ENCODE measurements at regions not wholly inside any gene's neighbourhood (a gene's known extent, or its start where the extent isn't known, plus 50 kb on each side); places are given as distances from the start of the nearest gene placed in this dataset.

DNA sequence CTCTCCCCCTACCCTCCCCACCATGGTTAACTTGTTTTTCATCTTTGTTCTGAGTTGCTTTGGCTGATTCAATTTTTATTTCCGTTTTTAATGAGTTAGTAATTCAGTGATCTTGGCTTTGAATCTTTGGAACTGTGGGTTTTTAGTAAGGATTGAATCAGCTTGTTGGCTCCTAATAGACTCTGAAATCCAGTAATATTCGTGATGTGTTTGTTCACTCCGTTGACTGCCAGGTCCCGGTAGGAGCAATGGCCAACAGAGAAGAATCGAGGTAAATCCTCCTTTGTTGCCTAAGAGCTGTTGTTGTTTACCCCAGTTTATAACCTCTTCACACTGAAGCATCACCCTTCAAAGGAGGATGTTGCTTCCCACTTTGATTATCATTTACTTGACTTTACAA, 92.7 kb downstream of the PCSK1 start:
- no peak for DNase-seq

DNA sequence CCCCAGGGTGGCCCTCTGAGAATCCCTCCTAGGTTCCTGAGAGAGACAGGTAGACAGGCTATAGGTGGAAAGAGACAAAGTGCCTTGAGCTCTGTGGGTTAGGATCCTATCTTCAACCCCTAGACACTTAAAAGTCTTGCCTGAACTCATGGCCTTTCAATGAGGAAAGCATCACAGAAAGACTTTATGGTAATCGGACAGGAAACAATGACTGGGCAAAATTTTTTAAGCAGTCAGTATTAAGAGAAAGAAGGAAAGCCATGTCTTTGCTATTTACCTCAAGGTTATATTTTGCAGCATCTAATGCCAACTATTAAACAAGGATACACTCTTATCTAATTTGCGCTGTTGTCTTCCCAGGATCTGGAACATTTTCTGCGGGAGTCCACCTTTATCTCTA, 93.2 kb downstream of the PCSK1 start:
- no peak for DNase-seq

DNA sequence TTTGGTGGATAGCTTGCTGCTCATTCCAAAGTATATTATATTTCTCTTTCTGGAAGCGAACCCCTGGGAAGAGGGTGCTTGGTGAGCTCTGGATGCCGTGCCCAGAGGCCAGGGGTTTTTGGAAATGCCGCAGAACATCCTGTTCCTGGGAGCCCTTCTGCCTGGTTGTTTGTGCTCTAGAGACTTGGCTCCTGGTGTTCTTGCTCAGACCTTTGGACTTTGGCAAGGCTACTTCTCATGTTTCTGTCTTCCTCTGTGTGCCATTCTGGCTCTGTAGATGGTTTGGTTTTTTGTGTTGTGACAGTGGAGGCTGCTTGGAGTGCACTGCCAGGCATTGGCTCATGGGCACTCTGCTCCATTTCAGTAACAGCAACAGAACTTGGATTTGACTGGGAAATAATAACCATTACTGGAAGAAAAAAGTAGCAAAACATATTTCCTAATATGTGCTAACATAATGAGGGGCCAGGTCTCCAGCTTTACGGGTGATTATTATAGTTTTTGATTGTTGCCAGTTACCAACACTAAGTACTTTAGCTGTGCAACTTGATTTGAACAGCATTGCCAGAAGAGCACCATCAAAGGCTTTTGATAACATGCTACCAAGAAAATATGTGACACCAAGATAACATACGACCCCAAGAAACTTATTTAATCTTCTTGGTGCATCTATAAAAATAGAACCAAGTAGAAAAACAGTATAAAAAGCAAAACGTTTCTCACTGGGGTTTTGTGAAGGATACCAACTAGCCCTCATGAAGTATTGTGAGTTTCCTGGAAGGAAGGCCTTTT, 94.2 kb downstream of the PCSK1 start:
- DNase-seq = no peak

DNA sequence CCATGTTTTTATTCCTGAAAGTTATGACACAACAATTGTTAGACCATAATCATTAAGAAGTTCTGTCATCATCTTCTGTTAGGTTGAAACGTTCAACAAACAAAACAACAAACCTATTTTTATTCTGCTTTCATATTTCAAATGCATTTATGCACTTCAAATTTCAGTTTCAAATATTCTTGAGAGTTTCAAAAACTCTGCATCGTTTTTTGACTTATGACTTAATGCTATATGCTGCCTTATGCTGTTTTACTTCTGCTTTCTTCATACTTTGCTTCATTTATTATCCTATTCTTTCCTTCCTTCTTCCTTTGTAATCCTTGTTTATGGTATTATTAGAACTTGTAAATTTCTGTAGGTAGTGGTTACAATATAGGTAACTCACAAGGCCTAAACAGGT, 95.0 kb downstream of the PCSK1 start:
- no peak for DNase-seq

DNA sequence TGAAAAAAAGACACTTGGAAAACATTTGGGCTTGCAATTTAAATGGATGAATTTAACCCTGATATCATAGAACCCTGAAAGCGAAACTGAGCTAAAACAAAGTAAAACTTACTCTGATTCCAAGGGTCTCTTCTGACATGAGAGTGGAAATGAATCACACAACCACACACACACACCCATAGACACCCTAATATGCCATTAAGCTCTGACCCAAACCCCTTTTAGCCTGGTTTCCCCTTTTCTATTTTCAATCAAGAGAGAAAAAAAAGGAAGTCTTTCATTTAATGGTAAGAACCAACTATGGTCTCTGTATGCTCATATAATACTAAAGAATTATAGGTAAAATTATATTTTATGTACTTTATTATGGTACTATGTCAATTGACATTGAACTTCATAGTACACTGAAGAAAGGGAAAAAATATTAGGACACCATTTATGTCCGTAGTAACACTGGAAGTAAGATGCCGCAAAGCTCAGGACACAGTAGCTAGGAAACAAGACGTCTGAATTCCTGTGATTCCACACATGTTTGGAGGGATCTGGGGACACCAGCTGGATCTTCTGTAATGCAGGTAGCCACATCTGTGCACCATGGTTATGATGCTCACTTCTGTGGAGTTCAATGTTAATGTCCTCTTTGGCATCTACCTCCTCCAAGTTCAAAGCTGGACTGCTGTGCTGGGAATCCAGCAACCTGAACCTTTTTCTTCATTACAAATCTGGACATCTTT, 95.8 kb downstream of the PCSK1 start:
- no peak for DNase-seq

DNA sequence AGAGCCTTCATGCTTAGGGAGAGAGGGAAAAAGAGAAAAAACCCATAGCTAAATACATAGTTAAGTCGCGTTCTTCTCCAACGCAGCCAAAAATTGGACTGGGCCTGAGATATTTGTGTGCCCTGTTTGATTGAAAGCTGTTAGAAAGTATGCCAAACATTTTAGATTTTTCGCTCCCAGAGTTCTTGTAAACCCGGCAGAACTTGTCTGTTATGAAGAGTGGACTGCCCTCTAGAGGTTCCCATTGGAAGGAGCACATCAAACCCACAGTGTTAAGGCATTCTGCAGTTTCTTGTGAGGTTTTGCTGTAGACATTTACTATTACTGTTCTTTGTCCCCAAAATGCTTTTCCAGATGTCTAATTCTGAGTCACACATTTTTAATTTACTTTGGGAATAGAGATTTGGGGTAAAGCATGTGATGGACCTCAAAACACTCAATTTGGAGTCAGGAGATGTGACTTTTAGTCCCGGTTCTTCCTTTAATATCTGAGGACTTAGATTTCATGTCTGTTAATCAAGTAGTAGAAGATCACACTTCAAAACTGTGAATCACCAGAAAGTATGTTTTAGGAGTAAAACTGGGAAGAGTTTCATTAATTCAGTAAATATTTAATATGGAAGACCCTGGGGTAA, 96.6 kb downstream of the PCSK1 start:
- DNase-seq = peak; percentile 64

DNA sequence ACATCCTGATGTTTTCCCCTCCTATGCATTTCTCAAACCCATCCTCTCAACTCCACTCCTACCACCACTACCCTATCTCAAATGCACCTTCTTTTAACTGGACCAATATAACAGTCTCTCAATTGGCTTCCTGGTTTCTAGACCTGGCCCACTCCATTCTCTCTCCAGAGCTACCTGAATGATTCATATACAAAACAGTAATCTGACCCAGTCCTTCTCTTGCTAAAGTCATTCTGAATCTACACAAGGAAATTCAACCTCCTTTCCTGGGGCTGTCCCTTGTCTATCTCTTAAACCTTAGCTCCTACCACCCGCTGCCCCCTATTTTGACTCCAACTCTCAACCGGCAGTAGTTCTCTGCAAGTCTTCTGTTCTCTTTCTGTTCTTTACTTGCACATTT, 97.2 kb downstream of the PCSK1 start:
- no peak for DNase-seq

DNA sequence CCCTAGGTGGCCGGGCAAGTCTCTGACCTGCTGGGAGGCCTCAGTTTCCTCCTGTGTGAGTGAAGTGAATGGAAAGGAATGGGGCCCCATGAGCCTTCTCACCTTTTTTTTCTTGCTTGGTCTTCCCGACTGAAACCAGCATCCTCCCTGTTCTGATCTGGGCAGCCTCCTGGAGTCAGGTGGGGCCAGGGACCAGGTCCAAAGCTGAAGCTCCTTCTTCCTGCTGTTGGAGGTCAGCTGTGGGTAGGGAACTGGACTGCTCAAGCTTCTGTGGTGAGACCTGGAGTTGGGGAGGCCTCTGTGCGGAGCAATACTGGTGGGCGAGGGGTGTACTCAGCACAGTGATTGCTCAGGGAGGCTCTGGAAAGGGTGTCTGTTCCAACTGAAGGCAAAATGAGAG, 99.7 kb downstream of the PCSK1 start:
- DNase-seq = no peak

DNA sequence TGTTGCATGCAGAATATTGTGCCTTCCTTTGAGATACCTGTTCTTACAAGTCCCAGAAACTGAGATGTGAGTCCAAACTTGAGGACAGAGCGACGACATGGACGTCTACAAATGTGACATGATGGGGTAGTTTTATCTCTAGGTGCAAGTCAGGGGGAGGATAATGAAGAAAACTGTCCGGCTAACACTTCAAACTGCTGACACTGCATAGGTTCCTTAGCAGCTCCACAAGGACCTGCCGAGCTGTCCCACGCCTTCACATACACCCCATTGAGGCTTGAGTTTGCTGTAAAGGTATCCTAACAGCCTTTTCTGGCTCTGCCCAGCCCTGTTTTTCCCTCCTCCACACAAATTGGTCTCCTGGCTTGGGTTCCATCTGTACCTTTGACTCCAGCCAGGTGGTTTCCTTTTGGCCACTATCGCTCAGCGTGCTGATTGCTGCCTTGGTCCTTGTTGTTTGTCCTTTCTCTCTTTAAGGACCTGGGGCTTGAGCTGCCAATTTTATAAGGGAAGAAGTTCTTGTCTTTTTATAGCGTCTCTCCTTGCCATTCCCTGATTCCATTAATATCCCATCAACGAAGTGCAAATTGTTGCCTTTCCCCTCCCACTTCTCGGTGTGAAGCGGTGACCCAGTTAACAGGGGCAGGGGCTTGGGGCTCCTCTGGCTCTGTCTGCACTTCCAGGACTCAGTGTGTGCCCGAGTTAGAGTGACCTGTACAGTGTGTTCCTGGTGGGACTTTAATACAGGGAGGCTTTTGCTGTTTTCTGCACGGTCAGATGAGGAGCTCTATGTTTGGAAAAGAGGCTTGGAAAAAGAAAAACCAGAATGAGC, 100.3 kb downstream of the PCSK1 start:
- no peak for DNase-seq

DNA sequence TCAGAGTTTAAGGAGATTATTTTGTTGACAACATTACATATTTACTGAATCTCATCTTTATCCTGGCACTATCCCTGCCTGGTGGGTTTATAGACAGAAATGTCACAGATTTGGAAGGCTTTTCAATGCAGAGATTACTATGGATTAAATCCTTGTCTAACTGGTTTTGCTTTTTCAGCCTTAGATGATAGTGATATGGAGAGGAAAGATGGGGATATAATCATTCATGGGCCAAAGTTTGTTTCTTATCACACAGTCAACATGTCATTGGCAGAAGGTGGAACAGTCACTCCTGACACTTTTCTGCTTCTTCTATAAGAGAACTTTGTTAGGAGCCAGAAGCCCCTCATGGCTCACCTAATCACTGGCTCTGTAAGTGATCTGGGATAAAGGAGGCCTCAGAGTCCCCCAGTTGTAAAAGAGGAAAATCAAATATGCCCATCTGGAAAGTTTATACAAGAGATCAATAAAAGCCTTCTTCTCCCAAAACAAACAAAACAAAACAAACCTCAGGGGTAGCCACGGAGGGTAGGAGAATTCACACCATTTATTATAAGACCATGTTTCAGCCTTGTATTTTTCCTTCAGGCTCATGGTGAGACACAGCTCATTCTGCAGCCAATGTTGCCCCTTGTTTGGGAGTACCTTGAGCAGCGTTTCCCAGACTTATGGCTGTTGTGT, 101.2 kb downstream of the PCSK1 start:
- no peak for DNase-seq

DNA sequence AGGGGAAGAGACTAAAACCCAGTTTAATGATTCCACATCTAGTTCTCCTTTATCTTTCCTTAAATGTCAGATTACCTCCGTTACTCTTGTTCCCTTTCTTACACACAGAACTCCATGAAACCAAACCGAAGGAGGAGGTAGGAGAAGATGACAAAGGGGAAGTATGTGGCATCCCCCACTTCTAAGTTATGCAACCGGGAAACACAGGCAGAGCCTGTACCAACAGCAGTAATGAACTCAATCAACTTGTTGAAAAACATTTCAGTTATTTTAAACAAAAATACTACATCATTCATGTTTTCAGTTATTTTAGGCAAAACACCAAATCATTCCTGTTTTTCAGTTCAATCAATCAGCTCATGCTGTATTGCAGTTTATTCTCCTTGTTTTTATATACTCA, 101.8 kb downstream of the PCSK1 start:
- no peak for DNase-seq

DNA sequence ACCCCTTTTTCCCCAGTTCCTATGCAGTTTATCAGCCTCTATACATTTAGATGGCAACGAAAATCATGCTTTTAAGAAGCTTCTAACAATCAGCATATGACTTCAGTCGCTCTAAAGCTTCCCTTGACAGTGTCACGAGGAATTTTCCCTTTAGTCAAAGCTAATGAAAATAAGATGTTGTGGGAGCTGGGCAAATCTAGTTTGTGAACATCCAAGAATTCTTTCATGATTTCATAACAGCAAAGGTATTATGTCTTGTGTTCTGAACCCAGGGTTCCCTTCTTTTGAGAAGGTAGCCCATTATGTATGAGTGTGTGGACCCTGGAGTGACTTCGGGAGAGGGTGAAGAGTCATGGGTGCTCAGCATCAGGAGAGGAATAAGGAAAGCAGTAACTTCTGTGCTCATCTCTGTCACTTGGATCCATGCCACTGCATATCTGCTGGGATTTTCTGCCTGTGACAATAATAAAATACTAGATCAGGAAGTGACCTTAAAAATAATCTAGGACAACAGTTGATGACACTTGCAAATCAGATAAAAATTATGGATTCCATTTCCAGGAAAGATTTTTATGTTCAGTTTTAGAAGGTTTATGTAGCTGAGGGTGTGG, 102.4 kb downstream of the PCSK1 start:
- no peak for DNase-seq

DNA sequence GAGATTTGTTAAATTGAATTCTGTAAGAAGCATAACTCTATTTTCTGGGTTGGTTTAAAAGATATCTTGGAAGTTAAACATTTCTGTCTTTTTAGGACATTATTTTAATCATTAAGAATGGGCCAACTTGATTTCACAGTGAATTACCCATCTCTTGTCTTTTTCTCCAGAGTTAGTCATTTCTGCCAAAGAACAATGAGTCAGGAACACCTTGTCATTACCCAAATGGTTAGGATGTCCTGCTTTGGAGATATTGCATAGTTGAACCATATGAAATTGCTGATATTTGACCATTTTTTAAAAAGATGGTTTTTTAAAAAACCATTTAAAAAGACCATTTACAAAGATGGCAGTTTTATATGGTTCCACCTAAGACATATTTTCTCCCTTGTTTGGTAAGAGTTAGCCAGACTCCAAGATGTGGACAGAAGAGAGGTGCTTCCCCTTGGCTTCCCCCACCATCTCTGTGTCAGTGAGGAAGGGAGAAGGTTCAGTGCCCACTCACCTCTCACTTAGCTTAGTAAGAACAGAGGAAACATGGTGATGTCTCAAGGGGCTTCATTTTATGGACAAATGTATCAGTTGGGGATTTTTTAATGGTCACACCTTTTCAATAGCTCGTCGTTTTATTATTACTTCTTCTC, 103.0 kb downstream of the PCSK1 start:
- no peak for DNase-seq

DNA sequence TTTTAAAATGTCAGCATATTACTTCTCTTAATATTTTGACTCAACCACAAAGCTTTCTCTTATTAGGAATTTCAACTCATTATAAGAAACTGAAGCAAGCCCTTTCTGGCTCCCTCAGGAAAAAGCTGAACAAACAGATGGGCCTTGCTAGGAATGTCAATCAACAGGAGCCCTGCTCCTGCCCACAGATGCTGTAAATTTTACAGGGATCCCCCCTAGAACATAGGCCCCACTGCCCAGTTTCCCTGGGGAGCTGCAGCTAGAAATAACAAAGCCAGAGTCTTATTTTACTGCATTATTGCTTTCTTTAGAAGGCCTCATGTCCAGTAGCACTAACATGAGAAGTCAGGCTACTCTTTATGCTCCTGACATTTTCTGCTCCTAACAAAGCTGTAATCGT, 103.8 kb downstream of the PCSK1 start:
- no peak for DNase-seq

DNA sequence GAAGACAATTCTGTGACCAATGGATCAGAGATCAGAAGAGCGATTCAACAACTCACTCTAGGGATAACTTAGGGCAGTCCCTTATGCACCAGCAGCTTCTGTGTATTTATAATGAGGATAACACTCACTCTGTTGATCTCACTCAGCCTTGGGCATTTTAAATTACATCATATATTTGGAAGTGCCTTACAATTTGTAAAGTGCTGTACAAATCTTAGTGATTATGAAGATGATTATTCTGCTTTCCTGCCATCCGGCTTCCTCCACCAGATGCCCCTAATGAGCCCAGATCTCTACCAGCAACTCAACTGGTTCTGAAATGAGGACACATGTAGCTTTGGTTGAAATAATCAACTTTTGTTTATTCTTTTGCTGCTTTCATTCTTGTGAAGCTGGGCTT, 105.3 kb downstream of the PCSK1 start:
- no peak for DNase-seq

DNA sequence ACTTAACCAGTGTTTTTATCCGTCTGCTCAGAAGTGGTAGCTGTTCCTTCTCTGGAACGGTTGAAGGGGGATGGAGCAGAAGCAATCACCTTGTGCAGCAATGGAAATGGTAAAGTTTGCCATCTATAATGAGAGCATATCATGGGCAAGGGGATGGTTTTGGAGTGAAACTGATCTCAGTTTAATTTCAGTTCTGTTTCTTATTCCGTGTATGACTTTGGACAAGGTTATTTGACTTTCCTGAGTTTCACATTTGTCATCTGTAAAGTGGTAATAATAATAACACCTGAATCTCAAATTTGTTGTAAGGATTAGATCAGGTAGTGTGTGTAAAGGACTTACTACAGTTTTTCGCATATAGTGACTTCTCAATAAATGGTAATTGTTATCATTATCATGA, 106.1 kb downstream of the PCSK1 start:
- DNase-seq = no peak

DNA sequence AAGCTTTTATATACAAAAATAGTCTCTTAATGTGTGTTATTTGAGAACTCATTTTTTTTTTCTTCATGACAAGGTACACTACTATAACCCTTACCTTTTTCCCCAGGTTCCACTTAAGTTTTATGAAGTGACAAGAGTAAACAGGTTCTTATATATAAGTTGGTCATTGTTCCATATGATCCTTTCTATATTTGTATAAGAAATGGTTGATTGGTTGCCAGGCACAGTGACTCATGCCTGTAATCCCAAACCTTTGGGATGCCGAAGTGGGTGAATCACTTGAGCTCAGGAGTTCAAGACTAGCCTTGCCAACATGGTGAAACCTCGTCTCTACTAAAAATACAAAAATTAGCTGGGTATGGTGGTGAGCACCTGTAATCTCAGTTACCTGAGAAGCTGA, 108.3 kb downstream of the PCSK1 start:
- no peak for DNase-seq

DNA sequence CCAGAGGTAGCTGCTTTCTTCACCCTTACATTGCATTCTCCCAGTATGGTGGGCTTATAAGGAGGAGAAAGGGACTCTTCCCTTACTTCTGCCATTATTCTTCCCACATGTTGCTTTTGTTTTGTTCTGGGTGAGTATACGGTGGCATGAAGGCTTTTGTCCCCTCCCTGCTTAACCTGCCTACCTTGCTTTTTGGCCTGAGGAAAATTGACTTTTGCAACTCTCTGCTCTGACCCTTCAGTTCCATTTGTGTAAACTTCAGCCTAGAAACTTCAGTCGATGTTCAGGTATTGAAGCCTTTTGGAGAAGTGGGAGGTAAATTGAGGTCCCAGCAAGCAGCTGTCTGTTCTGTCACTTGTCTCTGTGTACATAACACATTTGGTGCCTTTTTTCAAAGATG, 110.2 kb downstream of the PCSK1 start:
- no peak for DNase-seq

DNA sequence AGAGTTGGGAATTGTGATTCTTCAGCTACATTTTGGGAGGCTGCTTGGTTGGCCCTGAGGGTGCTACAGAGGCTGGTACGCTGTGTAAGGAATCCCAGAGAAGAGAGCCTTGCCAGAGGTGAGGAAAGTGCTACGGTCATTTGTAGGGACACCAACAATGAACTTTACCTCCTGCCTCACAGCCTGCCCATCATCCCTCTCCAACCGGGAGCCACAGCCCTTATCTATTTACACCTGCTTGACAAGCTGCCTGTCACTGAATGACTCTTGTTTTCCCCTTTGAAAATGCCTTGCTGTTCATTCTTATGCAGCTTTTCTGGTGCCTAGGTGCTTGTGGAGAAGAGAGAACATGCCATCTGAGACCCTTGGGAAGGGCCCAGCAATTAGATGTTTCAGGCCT, 110.8 kb downstream of the PCSK1 start:
- no peak for DNase-seq

DNA sequence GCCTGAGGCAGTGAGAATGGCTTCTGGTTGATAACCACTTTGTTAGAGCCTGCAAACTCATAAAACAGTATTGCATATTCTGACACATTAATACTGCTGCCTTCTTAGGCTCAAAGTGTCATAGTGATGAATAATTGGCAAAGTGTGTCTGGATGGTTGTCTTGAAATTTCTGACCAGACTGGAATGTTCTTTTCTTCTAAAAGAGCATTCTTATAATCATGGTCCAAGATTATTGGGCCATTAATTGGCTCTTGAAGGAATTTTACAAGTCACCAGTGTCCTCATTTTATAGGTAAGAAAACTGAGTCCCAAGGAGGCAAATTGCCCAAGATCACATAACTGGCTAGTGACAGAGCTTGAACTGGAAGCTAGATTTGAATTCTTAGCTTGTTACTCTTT, 111.7 kb downstream of the PCSK1 start:
- no peak for DNase-seq

DNA sequence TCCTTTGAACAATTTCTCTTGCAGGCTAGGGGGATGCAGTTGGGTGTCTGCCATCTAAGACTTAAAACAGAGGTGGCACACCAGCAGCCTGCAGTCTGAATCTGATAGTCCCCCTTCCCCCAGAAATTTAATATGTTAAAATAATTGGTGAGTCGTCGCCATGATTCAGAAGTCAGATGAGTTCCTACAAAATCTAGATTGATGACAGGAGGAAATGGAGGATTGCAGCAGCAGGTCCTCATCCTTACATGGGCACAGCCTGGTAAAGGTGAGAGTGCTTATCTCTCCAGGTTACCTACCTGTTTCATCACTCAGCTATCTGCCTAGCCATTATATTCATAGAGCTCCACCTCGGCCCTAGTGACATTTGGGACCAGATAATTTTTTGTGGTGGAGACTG, 112.3 kb downstream of the PCSK1 start:
- DNase-seq = no peak
